ENCODE measurements at regions not wholly inside any gene's neighbourhood (a gene's known extent, or its start where the extent isn't known, plus 50 kb on each side); places are given as distances from the start of the nearest gene placed in this dataset.

GRCh38 chr4:107379054-107379869 lies 340.8 kb downstream of the PAPSS1 start:
- TF ChIP-seq CTCF (conservative IDR thresholded peaks at IDR 0.05; ENCODE audit: low read depth, low read length), result peak; percentile 21
- peak; percentile 53 for DNase-seq (ENCODE audit: low read depth)
- H3K4me3 ChIP-seq (ENCODE audit: low read depth, low read length), result no peak overlapping the region

- no peak for TF ChIP-seq CTCF (conservative IDR thresholded peaks at IDR 0.05; ENCODE audit: low read depth, low read length)
- no peak for DNase-seq (ENCODE audit: low read depth)
- H3K4me3 ChIP-seq (ENCODE audit: low read depth, low read length), result no peak overlapping the region
These were observed 340.2 kb upstream of the DKK2 start for GRCh38 chr4:107376293-107376692.

- no peak for TF ChIP-seq CTCF (conservative IDR thresholded peaks at IDR 0.05; ENCODE audit: low read depth, low read length)
- no peak overlapping the region for H3K4me3 ChIP-seq (ENCODE audit: low read depth, low read length)
- no peak for DNase-seq (ENCODE audit: low read depth)
These were observed 330.8 kb upstream of the DKK2 start for GRCh38 chr4:107366900-107367299.

- no peak for TF ChIP-seq CTCF (conservative IDR thresholded peaks at IDR 0.05; ENCODE audit: low read depth, low read length)
- H3K4me3 ChIP-seq (ENCODE audit: low read depth, low read length), result no peak overlapping the region
- DNase-seq (ENCODE audit: low read depth), result no peak
These were observed 330.1 kb upstream of the DKK2 start for GRCh38 chr4:107366016-107366735.

- no peak overlapping the region for H3K4me3 ChIP-seq (ENCODE audit: low read depth, low read length)
- no peak for TF ChIP-seq CTCF (conservative IDR thresholded peaks at IDR 0.05; ENCODE audit: low read depth, low read length)
- no peak for DNase-seq (ENCODE audit: low read depth)
These were observed 327.0 kb upstream of the DKK2 start for GRCh38 chr4:107363125-107363524.

GRCh38 chr4:107359208-107359607 lies 323.1 kb upstream of the DKK2 start:
- TF ChIP-seq CTCF (conservative IDR thresholded peaks at IDR 0.05; ENCODE audit: low read depth, low read length), result no peak
- DNase-seq (ENCODE audit: low read depth), result no peak
- no peak overlapping the region for H3K4me3 ChIP-seq (ENCODE audit: low read depth, low read length)

Measured in choroid plexus epithelial cell (primary cell).